K562 (cell line): ENCODE measurements at regions not wholly inside any gene's neighbourhood (a gene's known extent, or its start where the extent isn't known, plus 50 kb on each side); places are given as distances from the start of the nearest gene placed in this dataset.
A peak's percentile ranks its signal among the peaks of the same experiment; 100 is the strongest.

Experiments
- ATAC-seq: fragments of 200-7000 bp; cut with Tn5 transposase; 3 replicates; pipeline ENCODE4 v1.9.1; 2020; ENCODE audit warnings: moderate library complexity
- BruUV-seq: library from RNA; stranded (reverse); fragments of 400-500 nt; replicated peaks from 2 replicates; lab custom pipeline; 2021; lab: Mats Ljungman, UMichigan
- CTCF ChIA-PET: fragments of 300-600 bp; formaldehyde crosslinking; extraction: SDS; loops from one replicate; lab custom pipeline; 2021; ENCODE audit warnings: low intra/inter-chr PET ratio; lab: Yijun Ruan, JAX
- POLR2A ChIA-PET: fragments of 300-600, 350-650 bp; sonication (Branson Sonifier 250); formaldehyde crosslinking; extraction: SDS; loops from one replicate; lab custom pipeline; 2021; ENCODE audit warnings: antibody characterized with exemption, inconsistent platforms; lab: Yijun Ruan, JAX
- DNase-seq, 4 experiments: peaks; one replicate each; pipeline versions ENCODE4 v3.0.0 to v3.0.0-alpha.2; 2011 to 2018; ENCODE audit warnings: low spot score in 3 of 4, mixed read lengths in 3 of 4; ENCODE audit errors: extremely low read depth in 1 of 4
- FAIRE-seq: peaks from 2 replicates; lab custom pipeline; 2011; peaks lifted over from hg19 to GRCh38; lab: Jason Lieb, UNC
- H2AFZ ChIP-seq: 2 replicates; pipeline ENCODE4 v1.6.0; 2011; ENCODE audit warnings: low read depth, low read length, control low read depth, inconsistent platforms
- H3K27ac ChIP-seq: fragments of 200-600 bp; 3 replicates; pipeline ENCODE4 v1.8.0; 2011; ENCODE audit warnings: low read depth, mild to moderate bottlenecking, control low read depth, inconsistent platforms, low read length, moderate library complexity, mixed read lengths; ENCODE audit errors: extremely low read depth
- H3K27me3 ChIP-seq, 2 experiments: fragments of 300-600 bp in 1 of 2; 2 replicates in 1 of 2; 3 replicates in 1 of 2; pipeline versions ENCODE4 v1.6.0 to v1.8.0; 2011; ENCODE audit warnings: inconsistent platforms in 2 of 2, low read length in 2 of 2, mild to moderate bottlenecking in 1 of 2, mixed read lengths in 1 of 2, moderate library complexity in 1 of 2; ENCODE audit not compliant: control insufficient read depth in 2 of 2, insufficient read depth in 2 of 2
- H3K36me3 ChIP-seq: fragments of 300-600 bp; 3 replicates; pipeline ENCODE4 v1.8.0; 2011; ENCODE audit warnings: mild to moderate bottlenecking, low read length, inconsistent platforms; ENCODE audit not compliant: control insufficient read depth, insufficient read depth
- H3K4me1 ChIP-seq, 2 experiments: fragments of 200-600 bp in 1 of 2; replicated peaks in 1 of 2; 2 replicates in 1 of 2; 3 replicates in 1 of 2; pipeline versions ENCODE4 v1.5.1 to v1.8.0; 2011; ENCODE audit warnings: inconsistent platforms in 2 of 2, low read length in 2 of 2, mild to moderate bottlenecking in 1 of 2, mixed read lengths in 1 of 2, moderate library complexity in 1 of 2; ENCODE audit not compliant: control insufficient read depth in 2 of 2, insufficient read depth in 2 of 2
- H3K4me2 ChIP-seq: 2 replicates; pipeline ENCODE4 v1.6.1; 2011; ENCODE audit warnings: low read length, control low read depth, inconsistent platforms, mixed read lengths; ENCODE audit not compliant: insufficient read depth
- H3K4me3 ChIP-seq: fragments of 200-600 bp; sonication (generic), shearing (Covaris generic); 2 replicates; pipeline ENCODE4 v1.5.1; 2016; ENCODE audit warnings: control low read depth, inconsistent platforms
- H3K79me2 ChIP-seq: fragments of 200-600 bp; 3 replicates; pipeline ENCODE4 v1.8.0; 2011; ENCODE audit warnings: low read length, inconsistent platforms; ENCODE audit not compliant: control insufficient read depth, insufficient read depth
- H3K9ac ChIP-seq, 2 experiments: 2 replicates each; pipeline versions ENCODE4 v1.6.0 to v1.6.1; 2011; ENCODE audit warnings: low read depth in 2 of 2, low read length in 2 of 2, control low read depth in 1 of 2, inconsistent platforms in 1 of 2, mild to moderate bottlenecking in 1 of 2, mixed read lengths in 1 of 2; ENCODE audit not compliant: insufficient read depth in 1 of 2
- H3K9me1 ChIP-seq: one replicate; pipeline ENCODE4 v1.6.0; 2011; ENCODE audit warnings: inconsistent platforms, mild to moderate bottlenecking, low read length, moderate library complexity; ENCODE audit not compliant: control insufficient read depth, insufficient read depth
- H3K9me3 ChIP-seq: replicated peaks from 2 replicates; pipeline ENCODE4 v1.5.1; 2011; ENCODE audit warnings: low read depth, low read length, inconsistent platforms; ENCODE audit not compliant: control insufficient read depth, insufficient read depth
- H4K20me1 ChIP-seq: replicated peaks from 2 replicates; pipeline ENCODE4 v1.6.1; 2011; ENCODE audit warnings: low read length, inconsistent platforms, mixed read lengths; ENCODE audit not compliant: control insufficient read depth, insufficient read depth
- MEIS2 ChIP-seq: fragments of 450-650 bp; IDR thresholded peaks from 2 replicates; pipeline ENCODE4 v1.6.1; 2014; ENCODE audit warnings: mild to moderate bottlenecking; ENCODE audit not compliant: partially characterized antibody
- PBX2 ChIP-seq, 2 experiments: IDR thresholded peaks in 1 of 2; conservative IDR thresholded peaks in 1 of 2; 2 replicates each; pipeline ENCODE4 v1.6.1; 2016; ENCODE audit warnings: low read depth in 2 of 2, mild to moderate bottlenecking in 1 of 2, missing compliant biosample characterization in 1 of 2, missing genetic modification characterization in 1 of 2, moderate library complexity in 1 of 2
- WGBS: fragments of 100-300 bp; shearing (Covaris generic); methylation state at CpG from one replicate; pipeline ENCODE4 v1.1.6; 2016; ENCODE audit warnings: low coverage, mixed read lengths; ENCODE audit not compliant: insufficient coverage; ENCODE audit errors: missing lambda C conversion rate; 5-methylcytosine and 5-hydroxymethylcytosine counted together
- in situ Hi-C: fragments of 300-500 bp; cut with MboI; formaldehyde crosslinking; loops from 4 replicates; pipeline ENCODE4 v1.15.0; 2018; ENCODE audit warnings: inconsistent platforms, mixed read lengths
- intact Hi-C: fragments of 100-400 bp; cut with micrococcal nuclease; formaldehyde crosslinking; loops from 2 replicates; pipeline ENCODE4 v1.14.2; 2022
- TF ChIP-seq, protein P1 (sequence below): fragments of 450-650 bp; IDR thresholded peaks from 2 replicates; pipeline ENCODE4 v1.6.1; 2017; ENCODE audit warnings: antibody characterized with exemption, mild to moderate bottlenecking

GRCh38 chr6:147116056-147116455 is 88.2 kb upstream of the STXBP5 start:
- H3K36me3 ChIP-seq, result no peaks in the 10 kb centered on the region
- no peak overlapping the region for H3K27ac ChIP-seq
- H2AFZ ChIP-seq, result peak overlapping the region; percentile 35
- ATAC-seq (no peak; the same call in 1 of the 3 replicates), DNase-seq (no peak), FAIRE-seq (no peak)
- H3K79me2 ChIP-seq, result no peaks in the 10 kb centered on the region
- no peaks in the 10 kb centered on the region for H3K4me1 ChIP-seq
- BruUV-seq, result no TSS peak
- H3K4me2 ChIP-seq, result no peak overlapping the region
- intact Hi-C loops (no loop called here), in situ Hi-C loops (no loop called here)
- TF ChIP-seq PBX2 (CRISPR knock-in tag; IDR thresholded peaks at IDR 0.05; ENCODE audit: low read depth) (no peak), PBX2 (tag; conservative IDR thresholded peaks at IDR 0.05; ENCODE audit: low read depth) (peak; percentile 61), MEIS2 (peak; percentile 45)
- TF ChIP-seq, protein P1, sequence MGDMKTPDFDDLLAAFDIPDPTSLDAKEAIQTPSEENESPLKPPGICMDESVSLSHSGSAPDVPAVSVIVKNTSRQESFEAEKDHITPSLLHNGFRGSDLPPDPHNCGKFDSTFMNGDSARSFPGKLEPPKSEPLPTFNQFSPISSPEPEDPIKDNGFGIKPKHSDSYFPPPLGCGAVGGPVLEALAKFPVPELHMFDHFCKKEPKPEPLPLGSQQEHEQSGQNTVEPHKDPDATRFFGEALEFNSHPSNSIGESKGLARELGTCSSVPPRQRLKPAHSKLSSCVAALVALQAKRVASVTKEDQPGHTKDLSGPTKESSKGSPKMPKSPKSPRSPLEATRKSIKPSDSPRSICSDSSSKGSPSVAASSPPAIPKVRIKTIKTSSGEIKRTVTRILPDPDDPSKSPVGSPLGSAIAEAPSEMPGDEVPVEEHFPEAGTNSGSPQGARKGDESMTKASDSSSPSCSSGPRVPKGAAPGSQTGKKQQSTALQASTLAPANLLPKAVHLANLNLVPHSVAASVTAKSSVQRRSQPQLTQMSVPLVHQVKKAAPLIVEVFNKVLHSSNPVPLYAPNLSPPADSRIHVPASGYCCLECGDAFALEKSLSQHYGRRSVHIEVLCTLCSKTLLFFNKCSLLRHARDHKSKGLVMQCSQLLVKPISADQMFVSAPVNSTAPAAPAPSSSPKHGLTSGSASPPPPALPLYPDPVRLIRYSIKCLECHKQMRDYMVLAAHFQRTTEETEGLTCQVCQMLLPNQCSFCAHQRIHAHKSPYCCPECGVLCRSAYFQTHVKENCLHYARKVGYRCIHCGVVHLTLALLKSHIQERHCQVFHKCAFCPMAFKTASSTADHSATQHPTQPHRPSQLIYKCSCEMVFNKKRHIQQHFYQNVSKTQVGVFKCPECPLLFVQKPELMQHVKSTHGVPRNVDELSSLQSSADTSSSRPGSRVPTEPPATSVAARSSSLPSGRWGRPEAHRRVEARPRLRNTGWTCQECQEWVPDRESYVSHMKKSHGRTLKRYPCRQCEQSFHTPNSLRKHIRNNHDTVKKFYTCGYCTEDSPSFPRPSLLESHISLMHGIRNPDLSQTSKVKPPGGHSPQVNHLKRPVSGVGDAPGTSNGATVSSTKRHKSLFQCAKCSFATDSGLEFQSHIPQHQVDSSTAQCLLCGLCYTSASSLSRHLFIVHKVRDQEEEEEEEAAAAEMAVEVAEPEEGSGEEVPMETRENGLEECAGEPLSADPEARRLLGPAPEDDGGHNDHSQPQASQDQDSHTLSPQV, result no peak
- H3K27me3 ChIP-seq, result no peaks in the 10 kb centered on the region
- no peak overlapping the region for H3K9ac ChIP-seq
- 20% methylated on average over 4 of the region's 4 CpGs for WGBS
- H3K4me3 ChIP-seq, result no peak overlapping the region
- H3K9me1 ChIP-seq, result no peaks in the 10 kb centered on the region
- H4K20me1 ChIP-seq, result no peaks in the 10 kb centered on the region
- ChIA-PET CTCF (no interaction called here), POLR2A (interaction anchor here (0.5 to 2.2 kb wide), 2 partner anchors 9 to 86 kb away, joined by 3 to 5 read pairs; no protein-coding TSS in a partner anchor)
- no peaks in the 10 kb centered on the region for H3K9me3 ChIP-seq
